SU-DHL-6 (cell line): ENCODE measurements at regions not wholly inside any gene's neighbourhood (a gene's known extent, or its start where the extent isn't known, plus 50 kb on each side); places are given as distances from the start of the nearest gene placed in this dataset.
"Not testable (repeated sequence)": the region's sequence is repeated elsewhere in the genome, so short reads cannot be mapped to it uniquely, and the experiment has no call there.

Experiments used
- CTCF ChIP-seq: fragments of 200-600 bp; sonication (generic); IDR thresholded peaks from one replicate; pipeline ENCODE4 v1.5.1; 2017; ENCODE audit warnings: antibody characterized with exemption, mild to moderate bottlenecking, low read length, moderate library complexity; ENCODE audit not compliant: insufficient read depth, poor library complexity, severe bottlenecking
- EZH2phosphoT487 ChIP-seq: fragments of 200-600 bp; sonication (generic), shearing (Covaris generic); conservative IDR thresholded peaks from 2 replicates; pipeline ENCODE4 v1.6.1; 2018; ENCODE audit warnings: mild to moderate bottlenecking, antibody characterized with exemption, low read length, moderate library complexity, mixed read lengths

- TF ChIP-seq CTCF, EZH2phosphoT487: not testable (repeated sequence)
Observed at GRCh38 chr11:127941554-127941953, 645.8 kb downstream of the ETS1 start.
